GM19035 (cell line): ENCODE measurements at regions not wholly inside any gene's neighbourhood (a gene's known extent, or its start where the extent isn't known, plus 50 kb on each side); places are given as distances from the start of the nearest gene placed in this dataset.

Experiments
- ATAC-seq: cut with Tn5 transposase; IDR thresholded peaks from one replicate; pipeline ENCODE4 v1.9.1; 2021; ENCODE audit not compliant: unreplicated experiment

DNA sequence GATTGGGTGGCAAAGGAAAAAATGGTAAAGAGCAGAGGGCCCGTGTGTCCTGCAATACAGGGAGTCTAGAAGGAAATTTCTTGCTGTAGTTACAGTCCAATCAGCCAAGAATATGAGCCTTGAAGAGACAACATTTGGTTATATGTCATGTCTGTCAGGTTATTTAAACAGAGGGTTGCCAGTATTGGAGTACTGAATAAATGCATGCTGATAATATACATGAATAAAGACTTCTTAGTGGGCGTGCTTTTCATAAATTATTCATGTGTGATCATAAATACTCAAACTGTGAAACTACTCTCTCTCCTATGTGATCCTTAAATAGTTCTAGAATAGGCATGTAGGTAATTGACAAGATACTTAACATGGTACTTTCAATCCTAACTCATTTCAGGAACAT, 249.0 kb downstream of the CRPPA start:
- ATAC-seq = no peak

- no peak for ATAC-seq
Observed at GRCh38 chr7:16171928-16172327, 249.4 kb downstream of the CRPPA start.

DNA sequence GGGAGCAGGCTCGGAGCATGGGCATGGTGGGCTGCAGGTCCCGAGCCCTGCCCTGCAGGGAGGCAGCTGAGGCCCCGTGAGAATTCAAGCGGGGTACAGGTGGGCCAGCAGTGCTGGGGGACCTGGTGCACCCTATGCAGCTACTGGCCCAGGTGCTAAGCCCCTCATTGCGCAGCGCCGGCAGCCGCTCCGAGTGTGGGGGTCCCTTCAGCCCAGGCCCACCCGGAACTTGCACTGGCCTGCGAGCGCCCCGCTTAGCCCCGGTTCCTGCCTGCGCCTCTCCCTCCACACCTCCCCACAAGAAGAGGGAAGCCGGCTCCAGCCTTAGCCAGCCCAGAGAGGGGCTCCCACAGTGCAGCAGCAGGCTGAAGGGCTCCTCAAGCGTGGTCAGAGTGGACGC, 250.7 kb downstream of the CRPPA start:
- ATAC-seq = no peak

DNA sequence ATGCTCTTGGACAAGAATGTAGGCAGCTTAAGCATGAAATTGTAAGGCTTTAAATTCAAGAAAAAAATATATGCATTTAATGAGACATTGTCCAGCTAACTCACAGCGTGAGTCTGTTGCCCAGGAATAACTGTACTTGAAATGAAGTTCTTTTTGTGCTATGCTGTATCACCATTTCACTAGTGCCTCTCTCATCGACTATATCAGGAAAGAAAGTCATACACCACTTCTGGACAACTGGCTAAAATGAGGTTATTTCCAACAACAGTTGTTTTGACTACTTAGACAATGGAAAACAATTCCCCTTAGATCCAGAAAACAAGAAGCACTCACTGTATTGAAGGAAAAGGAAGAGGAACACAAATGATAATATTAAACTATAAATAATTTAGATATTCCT, 251.8 kb downstream of the CRPPA start:
- no peak for ATAC-seq

- ATAC-seq = no peak
Observed at GRCh38 chr7:16167526-16167925, 253.8 kb downstream of the CRPPA start.

- no peak for ATAC-seq
Observed at GRCh38 chr7:16144361-16144760, 277.0 kb downstream of the CRPPA start.

DNA sequence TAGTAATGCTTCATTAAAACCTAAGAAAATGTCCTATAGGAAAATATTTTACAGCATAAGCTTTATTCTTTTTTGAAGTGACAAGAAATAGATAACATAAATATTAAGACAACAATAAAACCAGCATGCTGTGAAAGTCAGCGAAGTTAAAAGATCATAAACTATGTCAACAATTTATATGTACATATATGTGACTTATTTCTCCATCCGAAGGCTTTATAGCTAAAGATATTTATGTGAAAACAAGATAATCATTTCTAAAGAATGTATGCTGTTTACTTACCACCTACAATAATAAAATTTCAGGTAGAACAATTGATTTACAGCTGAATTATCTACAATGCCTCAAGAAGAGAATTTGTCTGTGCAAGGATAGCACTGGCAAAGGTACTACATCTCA, 283.4 kb downstream of the CRPPA start:
- ATAC-seq = no peak

DNA sequence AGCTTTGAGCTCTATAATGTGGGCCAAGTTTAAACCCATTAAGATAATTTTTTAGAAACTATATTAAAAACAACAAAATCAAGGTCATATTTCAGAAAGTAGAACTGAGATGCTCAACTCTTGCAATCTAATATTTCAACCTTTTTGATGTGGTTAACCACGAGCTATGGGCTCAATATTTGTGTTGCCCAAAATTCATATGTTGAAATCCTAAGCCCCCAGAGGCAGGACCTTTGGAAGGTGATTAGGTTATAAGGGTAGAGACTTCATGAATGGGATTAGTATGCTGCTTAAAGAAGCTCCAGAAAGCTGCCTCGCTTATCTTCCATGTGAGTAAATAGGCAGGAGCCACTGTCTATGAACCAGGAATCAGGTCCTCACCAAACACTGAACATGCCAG, 284.4 kb downstream of the CRPPA start:
- ATAC-seq = no peak

DNA sequence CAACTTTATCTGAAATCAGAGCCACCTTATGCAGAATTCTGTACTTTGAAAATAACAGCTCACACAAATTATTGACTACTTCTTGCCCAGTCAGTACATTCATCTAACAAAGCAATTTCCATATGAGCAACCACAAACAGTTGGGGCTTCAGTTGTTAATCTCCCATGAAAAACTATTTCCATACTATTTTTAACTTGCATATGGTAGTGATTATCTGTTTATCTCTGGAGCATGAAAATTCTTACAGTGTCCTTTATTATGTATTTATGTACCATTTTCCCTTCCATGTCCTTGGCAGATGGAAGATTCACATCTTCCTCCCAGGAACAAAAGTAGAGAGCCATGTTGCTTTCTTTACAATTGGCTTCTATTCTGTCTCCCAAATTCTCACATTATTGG, 285.7 kb downstream of the CRPPA start:
- no peak for ATAC-seq

GRCh38 chr7:16130111-16131110, 290.9 kb downstream of the CRPPA start:
- no peak for ATAC-seq

DNA sequence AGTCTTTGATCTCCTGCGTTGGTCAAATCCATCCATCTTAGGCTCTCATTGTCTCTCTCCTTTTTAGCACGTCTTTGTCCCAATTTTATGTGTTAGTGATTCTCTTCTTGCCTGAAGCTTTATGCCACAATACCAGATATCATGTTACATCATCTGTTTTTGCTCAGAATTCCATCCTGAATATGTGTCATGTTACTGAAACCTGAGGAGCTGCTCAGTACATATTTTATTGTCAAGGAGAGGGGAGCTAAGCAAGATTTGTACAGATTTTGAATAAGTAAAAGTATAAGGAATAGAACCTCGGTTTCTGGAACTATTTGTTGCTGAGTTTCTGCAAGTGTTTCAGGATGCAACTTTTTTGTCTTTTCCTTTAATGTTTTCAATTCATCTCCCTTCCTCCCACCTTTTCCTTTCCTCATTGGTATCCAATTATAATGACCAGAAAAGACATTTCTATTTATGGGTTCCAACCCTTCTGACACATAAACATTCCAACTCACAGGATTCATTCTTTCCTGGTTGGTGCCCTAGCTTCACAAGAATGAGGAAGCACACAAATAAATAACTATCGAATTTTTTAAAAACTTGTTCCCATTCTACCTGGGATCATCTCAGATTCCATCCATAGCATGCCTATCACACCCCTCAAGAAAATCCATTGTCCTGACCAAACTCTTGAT, 291.8 kb downstream of the CRPPA start:
- no peak for ATAC-seq

GRCh38 chr7:16123117-16123770, 298.1 kb downstream of the CRPPA start:
- no peak for ATAC-seq

GRCh38 chr7:16121876-16122390, 299.4 kb downstream of the CRPPA start:
- no peak for ATAC-seq

DNA sequence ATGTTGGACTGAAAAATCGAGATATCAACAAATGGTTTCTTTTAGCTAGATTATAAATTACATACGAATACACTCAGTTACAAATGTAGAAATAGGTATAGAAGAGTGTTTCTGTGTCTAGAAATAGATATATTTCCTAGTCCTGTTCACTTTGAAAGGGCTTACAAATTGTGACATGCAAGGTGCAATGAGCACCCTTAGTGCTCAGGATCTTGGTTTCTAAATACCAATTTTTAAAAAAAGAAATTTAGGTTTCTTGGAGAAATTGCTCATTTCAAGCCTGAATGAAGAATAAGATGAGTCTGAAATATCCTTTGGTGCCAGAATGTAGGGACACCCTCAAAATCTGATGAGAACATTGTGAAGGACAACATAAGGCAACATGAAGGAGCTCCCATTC, 306.0 kb downstream of the CRPPA start:
- ATAC-seq = no peak

- no peak for ATAC-seq
Observed at GRCh38 chr7:16114633-16115032, 306.7 kb downstream of the CRPPA start.

- no peak for ATAC-seq
Observed at GRCh38 chr7:16114071-16114470, 307.3 kb downstream of the CRPPA start.

DNA sequence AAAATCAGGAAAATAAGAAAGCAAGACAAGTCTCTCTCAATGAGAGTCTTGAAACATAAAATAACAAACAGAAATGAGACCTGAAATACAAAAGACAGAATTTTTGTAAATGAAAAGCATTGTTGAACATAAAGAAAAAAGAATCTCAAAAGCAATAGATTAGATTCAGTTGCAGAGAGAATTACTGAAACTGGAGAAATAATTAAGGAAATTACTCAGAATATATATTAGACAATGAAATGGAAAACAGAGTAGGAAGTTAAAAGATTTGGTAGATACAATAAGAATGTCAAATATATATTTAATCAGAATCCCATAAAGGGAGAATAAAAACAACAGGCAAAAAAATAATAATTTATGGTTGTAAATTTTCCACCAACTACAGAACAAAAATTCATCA, 308.3 kb downstream of the CRPPA start:
- no peak for ATAC-seq

DNA sequence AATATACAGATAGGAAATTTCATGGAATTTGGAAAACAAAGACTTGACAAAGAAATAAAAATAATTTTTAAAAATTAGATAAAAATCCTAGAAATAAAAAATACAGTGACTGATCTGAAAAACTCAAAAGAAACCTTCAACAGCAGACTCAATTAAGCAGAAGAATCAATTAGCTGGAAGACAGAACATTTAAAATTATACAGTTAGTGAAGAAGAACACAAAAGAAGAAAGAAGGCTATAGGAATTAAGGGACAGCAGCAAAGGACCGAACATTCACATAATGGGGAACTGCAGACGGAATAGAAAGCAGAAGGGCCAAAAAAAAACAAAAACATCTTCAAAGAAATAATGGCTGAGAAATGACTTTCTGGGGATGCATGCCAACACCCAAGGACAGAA, 314.5 kb downstream of the CRPPA start:
- no peak for ATAC-seq

GRCh38 chr7:16106300-16106699, 315.0 kb downstream of the CRPPA start:
- ATAC-seq = no peak

GRCh38 chr7:16099302-16099849, 322.0 kb downstream of the CRPPA start:
- no peak for ATAC-seq

GRCh38 chr7:16098585-16099179, 322.7 kb downstream of the CRPPA start:
- ATAC-seq = no peak
